ENCODE measurements at regions not wholly inside any gene's neighbourhood (a gene's known extent, or its start where the extent isn't known, plus 50 kb on each side); places are given as distances from the start of the nearest gene placed in this dataset.

GRCh38 chr9:12182806-12183205 lies 510.4 kb upstream of the TYRP1 start:
- no peak for TF ChIP-seq POLR2A (IDR thresholded peaks at IDR 0.05)
- TF ChIP-seq CTCF (IDR thresholded peaks at IDR 0.05), result no peak
